GM19468 (cell line): ENCODE measurements at regions not wholly inside any gene's neighbourhood (a gene's known extent, or its start where the extent isn't known, plus 50 kb on each side); places are given as distances from the start of the nearest gene placed in this dataset.
"Not testable (repeated sequence)": the region's sequence is repeated elsewhere in the genome, so short reads cannot be mapped to it uniquely, and the experiment has no call there.

Source experiments
- ATAC-seq: cut with Tn5 transposase; IDR thresholded peaks from one replicate; pipeline ENCODE4 v1.9.1; 2021; ENCODE audit warnings: mild to moderate bottlenecking, moderate library complexity, moderate number of reproducible peaks; ENCODE audit not compliant: unreplicated experiment; ENCODE audit errors: extremely low read depth

DNA sequence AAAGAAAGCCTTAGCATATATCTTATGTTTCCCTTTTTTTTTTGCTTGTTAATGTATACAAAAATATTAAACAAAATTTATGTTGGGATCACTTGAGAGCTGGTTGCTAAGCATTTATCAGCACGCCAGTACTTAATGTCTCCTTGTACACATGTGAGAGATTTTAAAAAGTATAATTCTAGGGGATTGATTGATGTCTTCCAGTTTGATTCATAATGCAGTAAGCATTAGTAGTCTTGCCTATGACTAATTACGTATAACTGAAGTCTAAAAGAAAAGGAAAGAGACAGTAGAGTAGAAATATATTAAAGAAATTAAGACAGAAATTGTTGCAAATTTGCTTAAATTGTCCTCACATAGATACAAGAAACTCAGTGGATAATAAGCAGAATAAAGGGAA, 1630.4 kb upstream of the B3GALT2 start:
- ATAC-seq, result no peak

DNA sequence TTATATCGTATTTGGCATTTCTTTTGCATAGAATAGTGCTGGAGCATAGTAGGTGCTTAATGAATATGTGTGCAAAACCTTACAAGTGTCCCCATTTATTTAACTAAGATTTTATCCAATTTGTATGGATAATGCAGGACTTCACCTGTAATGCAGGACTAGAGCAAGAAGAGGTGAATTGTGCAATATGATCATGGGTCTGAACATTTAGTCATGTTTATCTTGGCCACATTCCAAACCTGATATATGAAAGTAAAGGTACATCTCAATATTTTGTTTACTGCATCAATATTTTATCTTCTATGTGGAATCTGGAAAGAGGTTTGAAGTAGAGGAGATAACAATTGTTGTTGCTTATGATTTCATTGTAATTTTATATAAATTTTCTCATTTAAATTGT, 1626.7 kb upstream of the B3GALT2 start:
- no peak for ATAC-seq

DNA sequence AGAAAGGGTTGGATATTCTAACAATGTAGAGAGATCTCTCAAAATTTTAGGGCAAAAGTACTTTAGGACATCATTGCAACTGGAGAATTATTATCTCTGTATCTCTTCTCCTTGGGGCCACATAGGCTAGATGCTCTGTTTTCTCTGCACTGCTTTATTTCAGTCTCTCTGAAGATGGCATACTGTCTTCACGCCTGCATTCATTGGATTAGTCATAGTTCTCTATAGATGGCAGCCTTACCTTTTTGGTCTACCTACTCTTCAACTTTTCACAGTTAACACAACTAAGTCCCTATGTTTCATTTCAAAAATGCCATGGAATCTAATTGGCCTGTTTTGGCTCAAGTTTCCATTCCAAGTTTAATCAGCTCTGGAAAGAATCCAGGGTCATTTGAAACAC, 1623.3 kb upstream of the B3GALT2 start:
- no peak for ATAC-seq

DNA sequence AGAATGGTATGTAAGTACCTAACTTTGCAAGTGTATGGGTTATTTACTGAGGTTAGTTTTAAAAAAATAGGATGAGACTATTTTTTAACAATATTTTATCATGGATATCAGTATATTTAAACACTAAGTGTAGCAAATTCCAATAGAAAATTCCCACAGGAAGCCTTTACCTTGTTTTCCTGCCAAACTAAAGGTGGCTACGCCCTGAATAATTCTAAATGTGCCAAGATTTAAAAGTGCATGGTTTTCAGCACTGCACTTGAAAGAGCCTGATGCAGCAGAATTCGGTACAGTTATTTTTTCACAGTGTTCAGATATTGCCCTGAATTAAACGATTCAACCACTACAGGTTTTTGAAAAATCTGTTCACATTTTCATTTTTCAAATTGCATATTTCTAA, 1622.8 kb upstream of the B3GALT2 start:
- no peak for ATAC-seq

DNA sequence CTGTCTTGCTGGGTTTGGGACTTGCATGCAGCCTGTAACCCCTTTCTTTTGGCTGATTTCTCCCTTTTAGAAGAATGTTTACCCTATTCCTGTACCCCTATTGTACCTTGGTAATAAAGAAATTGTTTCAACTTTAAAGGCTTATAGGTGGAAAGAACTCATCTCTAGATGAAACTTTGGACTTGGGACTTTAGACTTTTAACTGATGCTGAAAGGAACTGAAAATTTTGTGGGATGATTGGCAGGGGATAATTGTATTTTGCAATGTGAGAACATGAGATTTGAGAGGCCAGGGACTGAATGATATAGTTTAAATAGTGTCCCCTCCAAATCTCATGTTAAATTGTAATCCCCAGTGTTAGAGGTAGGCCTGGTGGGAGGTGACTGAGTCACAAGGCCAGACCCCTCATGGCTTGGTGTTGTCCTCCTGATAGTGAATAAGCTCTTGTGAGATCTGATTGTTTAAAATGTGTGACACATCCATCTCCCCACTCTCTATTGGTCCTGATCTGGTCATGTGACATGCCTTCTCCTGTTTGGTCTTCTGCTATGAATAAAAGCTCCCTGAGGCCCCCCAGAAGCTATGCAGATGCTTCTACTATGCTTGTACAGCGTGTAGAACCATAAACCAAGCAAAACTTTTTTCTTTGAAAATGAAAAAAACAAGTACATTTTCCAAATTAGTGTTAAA, 1621.3 kb upstream of the B3GALT2 start:
- ATAC-seq, result no peak

DNA sequence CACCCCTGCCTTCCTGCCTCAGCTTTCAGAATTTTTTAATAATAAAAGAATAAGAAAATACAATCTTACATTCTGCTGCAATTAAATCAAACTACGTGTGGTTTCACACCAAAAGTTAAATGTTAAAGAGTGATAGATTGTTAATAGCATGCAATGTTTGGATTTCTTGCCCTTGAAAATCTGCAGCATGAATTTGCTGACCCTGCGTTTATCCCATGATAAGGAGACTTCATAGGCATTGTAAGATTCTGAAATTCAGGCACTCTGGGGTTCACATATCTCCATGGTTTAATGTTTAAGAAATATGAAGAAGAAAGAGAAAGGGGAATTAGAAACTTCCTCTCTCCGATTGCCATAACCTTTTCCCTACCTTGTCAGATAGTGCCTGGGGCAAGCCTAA, 1616.2 kb upstream of the B3GALT2 start:
- no peak for ATAC-seq

DNA sequence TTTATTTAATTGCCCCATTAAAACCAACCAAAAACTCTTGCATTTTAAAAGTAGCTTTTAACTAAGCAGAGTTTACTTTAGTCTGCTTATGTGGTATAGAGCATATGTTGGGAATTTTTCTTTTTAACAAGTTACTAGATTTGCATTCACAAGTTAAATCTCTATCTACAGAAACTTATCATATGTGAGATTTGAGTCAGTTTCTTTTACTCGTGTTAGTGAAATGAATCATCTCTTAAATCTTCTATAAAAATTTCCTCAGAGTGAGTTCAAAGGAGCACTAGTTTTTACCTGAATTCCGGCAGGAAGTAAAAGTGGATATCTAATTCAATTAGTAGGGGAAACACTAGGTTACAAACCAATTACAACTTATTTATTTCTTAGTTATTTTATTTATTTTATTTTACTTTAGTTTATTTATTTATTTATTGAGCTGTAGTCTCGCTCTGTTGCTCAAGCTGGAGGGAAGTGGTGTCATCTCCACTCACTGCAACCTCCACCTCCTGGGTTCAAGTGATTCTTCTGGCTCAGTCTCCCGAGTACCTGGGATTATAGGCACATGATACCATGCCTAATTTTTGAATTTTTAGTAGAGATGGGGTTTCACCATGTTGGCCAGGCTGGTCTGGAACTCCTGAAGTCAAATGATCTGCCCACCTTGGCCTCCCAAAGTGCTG, 1609.6 kb upstream of the B3GALT2 start:
- ATAC-seq, result no peak

DNA sequence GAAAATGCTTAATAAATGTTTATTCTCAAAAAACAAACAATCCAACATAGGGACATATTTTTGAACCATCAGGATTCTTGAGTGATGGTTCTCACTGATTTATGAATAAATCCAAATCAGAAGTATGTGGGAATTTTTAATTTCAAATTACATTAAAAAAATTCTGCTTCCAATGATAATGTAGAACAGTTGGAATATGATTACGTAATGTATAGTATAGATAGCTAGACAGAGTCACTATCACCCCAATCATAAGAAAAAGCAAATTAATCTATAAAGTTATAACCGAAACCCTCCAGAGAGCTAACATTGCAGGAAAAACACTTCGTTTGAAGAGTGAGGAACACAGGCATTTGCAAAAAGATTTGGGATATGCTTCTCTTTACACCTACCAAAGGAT, 1600.6 kb upstream of the B3GALT2 start:
- no peak for ATAC-seq

DNA sequence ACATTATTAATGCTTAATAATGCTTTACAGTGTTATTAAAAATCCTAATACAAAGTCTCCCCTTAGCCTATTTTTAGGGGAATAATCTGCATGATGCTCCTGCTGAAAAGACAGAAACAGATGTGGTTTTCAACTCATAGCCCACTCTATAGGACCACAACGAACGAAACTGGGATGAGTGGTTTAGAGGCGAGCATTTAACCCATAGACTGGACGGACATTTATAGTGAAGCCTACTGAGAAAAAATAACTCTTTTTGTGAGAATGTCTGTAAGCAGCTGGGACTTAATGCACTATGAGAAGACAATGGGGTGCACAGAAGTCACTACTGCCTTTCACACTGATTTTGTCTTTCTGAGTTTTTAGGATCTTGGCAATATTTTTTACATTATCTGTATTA, 1599.6 kb upstream of the B3GALT2 start:
- no peak for ATAC-seq

DNA sequence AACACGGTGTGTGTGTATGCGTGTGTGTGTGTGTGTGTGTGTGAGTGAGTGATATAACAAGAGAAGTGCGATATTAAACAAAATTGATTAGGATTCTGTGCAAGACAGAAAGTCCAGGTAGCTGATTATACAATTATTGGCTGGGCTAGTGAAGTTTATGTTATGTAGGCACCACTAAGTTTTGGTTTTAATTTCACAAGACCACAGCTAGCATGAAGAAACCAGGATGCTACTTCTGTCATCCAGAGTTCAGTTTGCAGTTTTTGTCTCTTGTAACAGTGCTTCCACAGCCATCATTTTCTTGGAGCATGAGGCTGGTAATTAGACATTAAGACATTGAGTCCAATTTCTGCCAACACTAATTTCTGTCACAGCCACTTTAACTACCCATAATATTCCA, 1590.2 kb upstream of the B3GALT2 start:
- no peak for ATAC-seq

DNA sequence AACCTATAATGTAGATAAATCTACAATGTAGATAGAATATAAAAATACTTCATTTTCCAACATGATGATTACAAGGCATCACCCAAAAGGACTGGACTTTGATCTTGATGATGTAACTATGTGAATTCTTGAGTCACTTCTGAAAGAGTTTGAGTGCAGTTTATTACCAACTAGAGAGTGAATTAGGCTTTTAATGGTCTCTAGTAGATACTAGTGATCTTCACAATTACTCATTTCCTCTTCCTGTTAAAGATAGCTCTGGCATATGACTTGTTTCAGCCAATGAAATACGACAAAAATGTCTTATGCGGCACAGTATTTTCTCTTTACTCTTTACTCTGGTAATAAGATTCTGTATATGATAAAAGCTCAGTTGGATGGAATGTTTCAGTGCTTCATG, 1588.1 kb upstream of the B3GALT2 start:
- ATAC-seq, result no peak

DNA sequence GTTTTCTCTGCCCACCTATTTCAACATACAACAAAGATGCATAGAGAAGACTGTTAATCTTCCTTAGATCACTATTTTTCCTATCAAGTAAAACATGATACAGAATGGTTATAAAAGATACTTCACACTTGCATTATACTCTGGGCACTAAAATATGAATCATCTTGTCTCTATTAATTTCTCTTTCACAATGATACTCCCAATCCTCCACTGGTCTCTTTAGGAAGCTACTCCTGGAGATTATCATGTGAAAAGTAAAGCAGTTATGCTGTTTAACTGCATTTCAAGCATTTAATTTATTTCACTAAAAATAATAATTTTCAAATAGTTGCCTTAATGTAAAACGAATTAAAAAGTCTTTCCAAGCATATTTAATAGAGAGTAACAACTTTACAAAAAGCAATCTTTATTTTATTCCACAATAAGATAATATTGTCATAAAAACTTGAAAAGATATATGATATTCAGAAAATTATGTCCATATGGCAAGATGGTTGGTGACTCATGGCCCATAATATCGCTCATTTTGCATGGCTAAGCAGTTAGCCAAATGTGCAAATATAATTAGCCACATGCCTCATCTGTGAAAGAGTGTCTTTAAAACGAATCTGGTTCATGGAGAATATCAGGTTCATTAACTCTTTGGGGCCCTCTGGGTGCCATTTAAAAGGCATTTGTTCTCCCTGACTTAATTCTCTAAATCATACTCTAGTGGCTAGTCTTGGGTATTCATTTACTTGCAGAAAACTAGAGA, 1569.0 kb upstream of the B3GALT2 start:
- no peak for ATAC-seq

DNA sequence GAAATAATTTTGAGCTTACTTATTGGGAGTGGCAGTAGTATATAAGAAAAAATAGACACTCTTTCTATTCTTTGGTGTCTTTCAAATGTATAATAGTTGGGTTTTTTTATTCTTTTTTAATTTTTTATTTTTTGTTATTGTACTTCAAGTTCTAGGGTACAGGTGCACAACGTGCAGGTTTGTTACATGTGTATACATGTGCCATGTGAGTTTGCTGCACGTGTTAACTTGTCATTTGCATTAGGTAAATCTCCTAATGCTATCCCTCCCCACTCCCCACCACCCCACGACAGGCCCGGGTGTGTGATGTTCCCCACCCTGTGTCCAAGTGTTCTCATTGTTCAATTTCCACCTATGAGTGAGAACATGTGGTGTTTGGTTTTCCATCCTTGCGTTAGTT, 1552.4 kb upstream of the B3GALT2 start:
- not testable (repeated sequence) for ATAC-seq

DNA sequence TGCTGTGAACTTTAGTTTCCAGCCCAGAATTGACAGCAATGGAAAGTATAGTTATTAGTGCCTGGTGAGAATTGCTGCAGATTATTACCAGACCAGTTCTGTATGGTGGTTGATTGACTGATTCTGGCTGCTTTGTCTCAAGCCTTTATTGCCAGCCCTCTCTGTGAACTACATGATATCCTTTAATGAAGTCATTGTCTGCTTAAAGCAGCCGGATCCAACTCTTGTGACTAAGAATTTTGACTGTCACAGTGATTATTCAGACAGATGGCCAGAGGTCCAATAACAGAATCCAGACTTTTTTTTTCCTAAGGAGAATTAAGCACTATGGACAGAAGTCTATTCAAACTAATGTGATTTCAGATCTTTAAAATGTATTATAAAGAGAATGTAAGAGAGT, 1548.6 kb upstream of the B3GALT2 start:
- ATAC-seq, result no peak

DNA sequence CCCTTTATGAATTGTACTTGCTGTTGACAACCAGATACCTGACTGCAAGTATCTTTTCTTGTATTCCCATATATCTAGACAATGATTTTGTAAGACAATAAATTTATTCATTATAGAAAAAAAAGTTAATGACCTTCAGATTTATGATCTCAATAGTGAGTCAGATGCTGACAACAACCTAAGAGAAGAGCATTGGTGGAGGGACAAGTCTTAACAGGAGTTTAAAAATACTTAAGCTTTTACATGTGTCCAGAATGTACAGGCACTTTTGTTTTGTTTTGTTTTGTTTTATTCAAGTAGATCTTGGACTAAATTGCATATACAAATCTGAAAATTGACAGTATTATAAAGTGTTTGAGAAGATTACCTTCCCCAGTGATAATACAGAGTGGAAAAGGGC, 1544.6 kb upstream of the B3GALT2 start:
- no peak for ATAC-seq

DNA sequence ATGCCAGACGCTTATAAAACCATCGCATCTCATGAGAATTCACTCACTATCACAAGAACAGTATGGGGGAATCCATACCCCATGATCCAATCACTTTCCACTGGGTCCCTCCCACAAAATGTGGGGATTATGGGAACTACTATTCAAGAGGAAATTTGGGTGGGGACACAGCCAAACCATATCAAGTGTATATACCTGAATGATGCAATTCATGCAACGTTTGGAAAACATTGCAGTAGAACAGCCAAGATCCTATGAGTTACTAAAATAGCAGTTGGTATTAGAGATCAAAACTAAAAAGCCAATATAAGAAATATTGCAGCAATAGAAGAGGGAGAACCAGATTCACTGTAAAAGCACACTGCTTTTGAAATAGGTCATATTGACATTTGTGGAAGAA, 1543.9 kb upstream of the B3GALT2 start:
- no peak for ATAC-seq

DNA sequence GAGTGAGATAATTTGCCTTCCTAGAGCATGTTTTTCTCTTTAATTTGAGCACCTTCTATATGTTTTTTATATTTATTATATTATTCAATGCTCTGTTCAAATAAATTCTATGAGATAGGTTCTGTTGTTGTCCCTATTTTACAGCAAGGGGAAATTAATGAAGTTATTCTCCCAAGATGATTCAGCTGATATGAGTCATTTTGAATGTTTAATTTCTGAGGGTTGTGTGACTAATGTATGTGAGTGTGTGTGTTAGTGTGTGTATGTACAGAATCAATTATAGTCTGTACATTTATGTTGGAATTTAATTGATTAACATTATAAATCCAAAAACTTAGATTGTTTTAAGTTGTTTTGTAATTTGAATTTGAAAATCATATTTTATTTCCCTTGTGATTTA, 1536.7 kb upstream of the B3GALT2 start:
- ATAC-seq, result no peak

DNA sequence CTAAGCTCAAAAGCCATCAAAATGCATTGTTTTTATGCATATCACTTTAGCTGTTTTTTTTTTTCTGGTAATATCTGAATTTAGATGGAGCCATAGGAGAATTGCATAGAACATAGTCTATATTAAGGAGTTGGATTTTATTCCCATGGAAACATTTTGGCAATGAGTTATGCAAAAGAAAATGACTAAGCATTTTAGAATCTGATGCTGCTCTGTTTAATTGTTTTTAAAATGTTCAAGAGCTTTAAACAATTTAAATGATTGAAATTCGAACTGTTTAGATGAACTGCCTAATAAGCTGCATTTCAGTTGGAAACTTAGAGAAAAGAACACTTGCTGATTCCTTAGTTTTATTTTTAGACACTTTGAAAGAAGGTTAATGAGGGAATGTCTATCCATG, 1531.5 kb upstream of the B3GALT2 start:
- ATAC-seq, result no peak

DNA sequence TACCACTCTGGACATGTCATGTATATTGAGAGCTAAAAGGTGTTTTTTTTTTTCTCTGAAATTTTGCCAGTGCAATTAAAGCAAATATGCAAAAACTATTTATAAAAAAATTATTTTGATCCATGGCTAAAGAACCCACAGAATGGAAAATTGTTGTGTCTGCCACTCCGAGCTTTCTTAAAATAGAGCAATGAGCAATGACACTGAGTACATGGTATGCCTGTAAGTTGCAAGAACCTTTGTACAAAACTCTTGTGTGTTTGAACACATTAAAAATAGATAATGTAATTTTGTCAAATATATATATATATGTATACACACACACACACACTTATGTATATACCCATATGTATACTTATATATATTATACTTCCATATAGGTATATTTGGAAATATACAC, 1530.9 kb upstream of the B3GALT2 start:
- no peak for ATAC-seq

DNA sequence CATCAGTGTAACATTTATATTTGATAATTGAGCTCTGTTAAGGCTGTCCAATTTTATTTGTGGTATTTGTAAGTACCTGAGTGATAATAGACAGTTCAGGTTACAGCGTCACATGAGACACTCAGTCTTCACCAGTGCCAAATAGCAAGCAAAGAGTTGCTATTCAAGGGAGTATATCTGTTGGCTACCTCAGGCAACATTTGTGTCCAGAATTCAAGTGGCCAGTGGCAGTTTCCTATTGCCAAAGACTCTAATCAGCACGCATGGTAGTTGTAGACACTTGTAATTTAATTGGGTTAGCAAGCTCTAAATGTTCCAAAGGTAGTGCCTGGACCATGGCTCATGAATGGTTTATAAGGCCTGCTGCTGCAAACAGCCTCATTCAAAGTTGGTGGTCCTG, 1524.3 kb upstream of the B3GALT2 start:
- ATAC-seq, result no peak

DNA sequence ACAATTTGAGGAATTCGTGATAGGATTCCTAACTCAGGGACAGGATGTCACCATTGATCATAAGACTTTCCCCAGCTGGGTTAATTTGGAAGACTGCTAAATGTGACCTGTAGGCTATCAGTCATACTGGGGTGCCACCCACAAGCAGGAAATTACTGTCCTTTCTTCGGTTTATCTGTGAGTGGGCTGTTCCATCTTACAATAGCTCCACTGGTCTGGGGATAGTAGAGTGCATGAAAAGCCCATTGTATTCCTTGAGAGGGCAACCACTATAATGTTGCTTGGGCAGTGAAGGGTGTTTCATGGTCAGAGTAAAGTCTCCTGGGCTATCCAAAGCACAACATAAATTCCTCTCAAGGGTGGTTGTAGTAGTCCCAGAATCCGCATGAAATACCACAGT, 1523.0 kb upstream of the B3GALT2 start:
- ATAC-seq, result no peak

DNA sequence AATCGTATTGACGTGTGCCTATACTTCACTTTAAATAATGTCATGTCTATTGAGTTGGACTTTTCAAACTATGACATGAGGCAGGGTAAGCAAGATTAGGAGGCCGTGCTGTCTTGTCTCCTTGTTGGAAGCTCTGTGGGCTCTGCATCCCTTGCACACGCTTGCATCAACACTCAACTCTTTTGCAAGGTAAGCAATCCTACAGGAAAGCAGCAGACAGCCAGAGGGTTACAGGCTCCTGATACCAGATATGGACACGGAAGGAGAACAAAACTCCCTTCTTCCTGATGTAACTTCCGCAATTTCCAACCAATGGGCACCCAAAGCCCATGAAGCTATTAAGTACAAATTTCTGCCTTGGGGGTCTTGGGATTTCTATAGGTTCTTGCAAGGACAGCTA, 1520.7 kb upstream of the B3GALT2 start:
- no peak for ATAC-seq
